ENCODE measurements at regions not wholly inside any gene's neighbourhood (a gene's known extent, or its start where the extent isn't known, plus 50 kb on each side); places are given as distances from the start of the nearest gene placed in this dataset.

DNA sequence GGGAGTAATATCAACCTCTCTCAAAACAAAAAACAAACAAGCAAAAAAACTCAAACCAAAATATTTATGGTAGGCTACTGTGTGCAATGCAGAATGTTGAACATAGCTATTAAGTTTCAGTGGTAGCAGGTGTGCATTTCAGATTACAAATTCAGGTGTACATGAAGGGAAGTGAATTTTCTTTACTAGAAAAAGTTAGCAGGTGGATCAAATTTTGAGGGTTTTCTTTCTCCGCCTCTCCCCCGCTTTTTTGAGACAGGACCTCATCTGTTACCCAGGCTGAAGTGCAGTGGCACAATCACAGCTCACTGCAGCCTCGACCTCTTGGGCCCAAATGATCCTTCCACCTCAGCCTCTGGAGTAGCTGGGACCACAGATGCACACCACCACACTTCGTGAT lies 109.7 kb upstream of the GOLIM4 start:
- no peak for DNase-seq

DNA sequence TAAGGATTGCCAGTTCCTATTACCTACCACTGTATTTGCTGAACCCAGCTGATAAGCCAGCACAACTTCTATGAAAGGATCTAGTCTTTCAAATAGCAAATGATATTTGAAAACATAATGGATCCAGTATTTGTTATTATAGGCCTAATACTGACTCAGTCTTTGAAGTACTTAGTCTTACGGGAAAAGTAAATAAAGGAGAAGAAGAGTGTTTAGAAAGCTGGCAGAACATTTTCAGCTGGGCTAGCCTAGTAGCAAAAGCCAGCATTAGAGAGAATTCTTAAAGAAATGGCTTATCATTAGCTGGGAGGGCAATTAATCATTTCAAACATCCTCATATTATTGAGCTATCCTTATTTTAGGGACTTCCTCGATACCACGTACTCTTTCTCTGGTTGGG lies 101.4 kb upstream of the GOLIM4 start:
- DNase-seq, result no peak

DNA sequence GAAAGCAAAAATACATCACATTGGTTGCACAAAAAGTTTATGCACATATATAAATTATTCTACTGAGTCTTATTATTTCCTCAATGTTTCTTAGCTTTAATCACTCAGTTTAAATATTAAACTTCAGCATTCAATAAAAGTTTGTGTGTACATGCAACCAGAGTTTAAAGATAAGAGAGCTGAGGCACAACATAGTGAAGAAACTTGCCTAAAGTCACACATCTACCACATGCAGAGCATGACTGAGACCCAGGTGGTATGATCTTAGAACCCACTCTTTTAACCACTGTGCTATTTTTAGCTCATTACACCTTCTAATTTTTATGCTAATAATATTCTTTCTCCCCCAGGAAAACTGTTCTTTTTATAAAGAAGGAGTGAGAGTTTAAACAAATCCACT lies 96.1 kb upstream of the GOLIM4 start:
- DNase-seq, result no peak

DNA sequence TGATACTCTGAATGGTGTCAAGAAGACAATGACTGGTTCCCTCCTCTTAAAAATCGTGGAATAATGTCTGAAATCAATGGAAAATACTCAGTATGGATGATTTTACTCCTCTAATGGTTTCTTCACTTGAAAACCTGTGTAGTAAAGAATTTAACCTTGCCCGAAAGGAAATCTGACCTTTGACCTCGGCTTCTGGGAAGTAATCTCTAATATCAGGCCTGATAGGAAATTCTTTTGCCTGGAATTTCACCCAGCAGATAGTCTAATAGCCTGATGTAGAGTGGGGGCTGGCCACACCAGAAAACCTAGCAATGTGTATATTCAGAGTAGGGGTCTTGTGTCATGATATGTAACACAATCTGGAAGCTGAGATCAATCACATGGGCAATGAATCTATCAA lies 91.5 kb upstream of the GOLIM4 start:
- no peak for DNase-seq

DNA sequence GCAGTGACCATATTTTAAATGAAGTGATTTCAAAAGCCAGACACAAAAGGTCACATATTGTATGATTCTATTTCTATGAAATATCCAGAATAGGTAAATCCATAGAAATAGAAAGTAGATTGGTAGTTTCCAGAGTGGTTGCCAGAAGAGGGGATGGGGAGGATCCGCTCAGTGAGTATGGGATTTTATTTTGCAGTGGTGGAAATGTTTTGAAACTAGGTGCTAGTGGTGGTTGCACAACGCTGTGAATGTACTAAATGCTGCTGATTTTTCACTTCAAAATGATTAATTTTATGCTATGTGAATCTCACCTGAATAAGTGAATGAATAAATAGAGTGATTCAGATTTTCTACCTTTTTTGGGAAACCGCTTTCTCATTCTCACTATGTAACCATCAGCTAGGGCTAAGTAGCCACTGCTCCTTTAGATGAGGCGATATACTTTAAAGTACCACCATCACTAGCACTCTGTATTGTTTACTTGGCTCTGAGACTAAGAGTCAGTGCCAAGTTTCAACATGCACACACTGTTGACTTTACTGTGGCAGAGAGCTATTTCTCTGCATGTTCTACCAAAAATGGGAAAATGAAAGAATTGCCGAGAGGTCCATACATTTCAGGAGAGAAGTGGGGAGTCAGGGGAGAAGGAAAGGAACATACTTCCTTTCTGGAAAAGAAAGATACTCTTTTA lies 90.7 kb upstream of the GOLIM4 start:
- no peak for DNase-seq

DNA sequence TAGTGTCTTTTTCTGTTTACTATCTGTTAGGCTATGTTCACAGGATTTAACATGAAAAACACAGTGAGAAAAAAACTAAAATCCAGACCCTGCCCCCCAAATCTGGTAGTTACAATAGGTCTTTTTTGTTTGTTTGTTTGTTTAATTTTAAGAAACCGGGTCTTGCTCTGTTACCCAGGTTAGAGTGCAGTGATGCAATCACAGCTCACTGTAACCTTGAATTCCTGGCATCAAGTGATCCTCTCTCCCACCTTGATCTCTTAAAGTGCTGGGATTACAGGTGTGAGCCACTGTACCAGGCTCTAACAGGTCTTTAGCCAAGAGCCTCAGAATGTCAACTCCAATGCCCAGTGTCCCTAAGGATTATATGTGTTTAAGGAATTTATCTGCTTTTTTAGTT lies 88.0 kb upstream of the GOLIM4 start:
- no peak for DNase-seq

DNA sequence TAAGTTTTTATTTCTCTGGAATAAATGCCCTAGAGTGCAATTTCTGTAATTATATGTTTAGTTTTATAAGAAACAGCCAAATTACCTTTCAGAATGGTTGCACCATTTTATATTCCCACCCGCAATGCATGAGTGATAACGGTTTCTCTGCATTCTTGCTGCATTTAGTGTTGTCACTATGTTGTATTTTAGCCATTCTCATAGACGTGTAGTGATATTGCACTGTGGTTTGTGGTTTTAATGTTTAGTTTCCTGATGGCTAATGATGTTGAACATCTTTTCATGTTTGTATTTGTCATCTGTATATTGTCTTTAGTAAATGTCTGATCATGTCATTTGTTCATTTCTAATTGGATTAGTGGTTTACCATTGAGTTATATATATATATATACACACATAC lies 73.0 kb upstream of the GOLIM4 start:
- DNase-seq, result no peak

DNA sequence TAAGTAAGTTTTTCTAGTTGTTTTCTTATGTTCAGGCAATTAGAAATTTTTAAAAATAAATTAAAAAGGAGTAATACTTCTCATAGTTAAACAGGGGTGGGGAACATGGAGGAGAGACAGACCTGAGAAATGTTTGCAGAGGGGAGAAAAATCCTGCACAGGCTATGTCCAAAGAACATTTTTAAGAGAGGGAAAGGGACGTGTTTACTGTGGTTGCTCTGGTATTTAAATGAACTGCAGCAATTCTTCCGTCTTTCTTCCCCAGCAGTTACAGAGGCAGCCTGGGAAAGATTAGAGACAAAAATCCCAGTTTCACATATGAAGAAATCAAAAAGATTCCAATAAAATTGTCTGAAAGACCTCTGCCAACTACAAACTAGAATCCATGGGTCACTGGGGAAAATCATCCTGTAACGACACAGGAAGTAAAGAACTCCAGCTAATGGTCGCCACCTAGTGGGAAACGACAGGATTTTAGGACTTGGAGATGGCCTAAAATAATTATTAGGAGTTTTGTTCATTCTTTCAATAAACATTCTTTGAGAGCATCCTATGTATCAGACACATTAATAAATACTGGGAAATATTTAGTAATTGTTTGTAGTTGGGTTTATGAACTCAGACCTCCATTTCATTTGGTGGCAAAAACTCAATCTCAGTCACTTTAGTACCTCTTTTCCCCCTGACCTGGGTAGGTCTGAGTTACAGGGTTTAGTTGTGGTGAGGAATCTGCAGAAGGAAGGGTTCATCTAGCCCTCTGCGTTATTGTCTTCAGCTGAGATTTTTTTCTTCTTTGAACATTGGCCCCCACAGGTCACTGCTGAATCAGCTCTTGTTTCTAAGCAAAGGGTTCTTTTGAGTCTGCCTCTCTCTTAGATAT lies 69.9 kb upstream of the GOLIM4 start:
- peak; percentile 64 for DNase-seq

DNA sequence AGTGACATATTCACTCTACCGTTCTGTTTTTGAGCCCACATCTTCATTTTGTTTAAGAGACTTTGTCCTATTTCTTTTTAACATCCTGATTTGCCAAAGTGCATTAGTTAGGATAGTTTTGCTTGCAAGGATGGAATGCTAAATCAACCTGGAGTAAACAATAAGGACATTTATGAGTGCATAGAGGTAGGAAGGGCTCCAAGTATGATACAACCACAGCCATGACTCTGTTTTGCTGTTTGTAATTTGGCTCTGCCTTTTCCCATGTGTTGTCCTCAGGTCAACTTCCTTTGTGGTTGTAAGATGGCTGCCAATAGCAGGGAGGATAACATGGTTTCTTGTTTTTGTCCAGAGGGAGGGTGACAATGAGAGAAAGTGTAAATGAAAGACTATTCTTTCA lies 66.4 kb upstream of the GOLIM4 start:
- no peak for DNase-seq

DNA sequence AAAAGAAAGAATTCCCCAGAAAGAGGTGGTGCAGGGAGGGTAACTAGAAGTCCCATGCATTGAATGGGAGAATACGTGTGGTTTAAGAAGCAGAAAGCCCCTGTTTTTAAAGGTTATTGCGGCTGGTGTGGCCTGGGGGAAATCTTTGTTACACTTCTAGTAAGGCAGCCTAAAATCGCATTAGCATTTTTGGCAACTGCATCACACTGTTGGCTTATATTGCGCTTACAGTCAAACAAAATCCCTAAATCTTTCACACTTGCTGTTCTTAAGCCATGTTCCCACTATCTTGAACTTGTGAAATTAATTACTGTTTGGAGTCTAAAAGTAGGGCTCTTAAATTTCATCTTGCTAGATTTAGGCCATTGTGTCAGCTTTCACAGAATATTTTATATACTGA lies 66.0 kb upstream of the GOLIM4 start:
- no peak for DNase-seq

DNA sequence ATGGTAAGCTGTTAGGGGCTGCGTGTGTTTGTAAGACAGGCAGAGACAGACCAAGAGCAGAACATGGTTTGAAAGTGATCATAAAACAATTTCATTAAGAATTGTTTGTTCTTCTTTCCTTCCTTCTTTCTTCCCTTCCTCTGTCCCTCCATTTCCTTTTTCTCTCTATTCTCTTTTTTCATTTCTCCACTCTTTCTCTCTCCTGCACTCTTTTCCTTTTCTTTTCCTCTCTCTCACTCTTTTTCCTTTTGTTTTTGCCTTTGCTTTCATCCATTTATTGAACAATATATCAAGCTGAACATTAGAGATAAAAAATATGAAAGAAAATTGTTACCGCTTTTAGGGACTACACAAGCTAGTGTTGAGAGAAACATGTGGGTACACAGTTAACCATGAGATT lies 62.2 kb upstream of the GOLIM4 start:
- DNase-seq, result no peak

DNA sequence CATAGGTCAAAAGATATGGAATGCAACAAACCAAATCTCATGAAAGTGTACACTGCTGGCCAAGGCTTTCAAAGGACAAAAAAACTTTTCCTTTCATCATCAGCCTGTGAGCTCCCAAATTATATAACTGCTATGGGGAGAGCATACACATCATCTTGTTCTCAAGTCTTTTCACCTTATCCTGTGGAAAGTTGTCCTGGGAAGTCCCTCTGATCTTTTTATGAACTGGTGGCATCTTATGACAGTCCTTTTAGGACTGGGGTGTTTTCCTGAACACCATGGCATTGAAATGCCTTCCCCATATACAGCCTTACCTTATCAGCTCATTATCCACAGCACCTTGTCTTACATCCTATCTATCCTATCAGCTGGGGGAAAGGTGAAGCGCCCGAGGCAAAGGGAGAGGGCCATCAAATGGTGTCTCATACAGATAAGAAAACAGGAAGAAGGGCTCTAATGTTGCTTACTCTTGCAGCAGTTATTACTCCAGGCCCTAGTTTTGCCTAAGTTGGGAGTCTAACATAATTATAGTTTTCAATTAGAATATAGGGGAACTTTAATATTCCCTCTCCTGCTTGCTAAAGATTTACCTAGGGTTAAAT lies 61.5 kb upstream of the GOLIM4 start:
- DNase-seq, result no peak

DNA sequence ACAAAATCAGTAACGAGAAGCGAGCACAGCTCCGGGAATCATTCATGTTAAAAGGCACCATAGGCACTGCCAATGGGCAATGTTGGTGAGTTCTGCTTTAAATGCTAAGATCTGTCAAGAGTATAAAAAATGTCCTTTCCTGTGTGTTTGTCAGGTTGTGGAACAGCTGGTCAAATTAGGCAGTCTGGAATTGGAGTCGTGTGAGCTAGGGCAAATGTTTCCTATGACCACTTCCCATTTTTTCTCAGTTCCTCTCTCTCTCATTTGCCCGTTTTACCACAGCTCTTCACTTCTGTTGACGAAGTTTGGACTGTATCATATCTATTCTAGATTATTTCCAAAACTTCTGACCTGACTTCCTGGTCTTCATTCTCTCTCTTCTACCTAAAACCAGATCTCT lies 60.8 kb upstream of the GOLIM4 start:
- no peak for DNase-seq

DNA sequence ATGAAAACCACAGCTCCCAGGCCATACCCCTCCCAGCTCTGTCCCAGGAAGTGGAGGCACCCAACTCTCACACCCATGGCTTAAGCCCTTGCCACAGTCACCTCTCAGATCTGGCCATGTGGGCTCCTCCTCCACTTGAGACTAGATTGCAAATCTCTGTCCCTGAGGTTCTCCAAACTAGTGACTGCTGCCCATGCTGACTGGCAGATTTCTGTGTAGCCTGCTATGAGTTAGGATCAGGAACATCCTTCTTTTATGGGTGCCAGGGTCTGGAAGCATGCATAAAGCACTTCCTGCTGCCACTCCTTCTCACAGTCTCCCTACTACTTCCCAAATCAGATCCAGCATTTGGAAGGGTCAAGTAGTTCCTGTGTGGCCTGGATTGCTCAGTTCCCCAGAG lies 59.6 kb upstream of the GOLIM4 start:
- no peak for DNase-seq

DNA sequence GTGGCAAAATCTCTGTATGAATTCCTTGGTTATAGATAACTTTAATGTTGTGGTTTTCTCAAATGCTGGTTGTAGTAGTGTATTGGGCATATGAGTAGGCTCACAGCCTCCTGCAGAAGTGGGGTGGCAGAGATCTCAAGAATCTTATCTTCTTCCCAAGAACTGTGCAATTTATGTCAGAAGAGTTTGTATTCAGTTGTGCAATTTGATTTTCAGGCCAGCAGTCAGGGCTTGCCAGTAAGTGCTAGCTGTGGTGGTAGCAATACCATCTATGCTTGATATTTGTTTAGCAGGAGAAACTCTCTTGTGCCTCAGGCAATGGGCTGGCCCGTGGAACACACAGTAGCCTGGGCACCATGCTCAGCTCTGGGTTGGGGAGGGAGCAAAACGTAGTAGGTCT lies 58.4 kb upstream of the GOLIM4 start:
- no peak for DNase-seq

DNA sequence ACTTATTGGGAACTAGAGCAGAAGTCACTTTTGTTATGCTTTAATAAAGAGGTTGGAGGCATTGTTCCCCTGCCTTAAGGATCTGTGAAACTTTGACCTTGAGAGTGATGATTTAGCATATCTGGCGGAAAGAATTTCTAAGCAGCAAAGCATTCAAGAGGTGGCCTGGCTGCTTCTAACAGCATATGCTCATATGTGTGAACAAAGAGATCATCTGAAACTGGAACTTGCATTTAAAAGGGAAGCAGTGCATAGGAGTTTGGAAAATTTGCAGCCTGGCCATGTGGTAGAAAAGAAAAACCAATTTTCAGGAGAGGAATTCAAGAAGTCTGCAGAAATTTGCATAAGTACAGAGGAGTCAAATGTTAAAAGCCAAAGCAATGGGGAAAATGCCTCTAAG lies 56.4 kb upstream of the GOLIM4 start:
- DNase-seq, result no peak

Measured in NCI-H1417 treated with DMSO at 0.1 percent for 48 hours (cell line).